GM19025 (cell line): ENCODE measurements at regions not wholly inside any gene's neighbourhood (a gene's known extent, or its start where the extent isn't known, plus 50 kb on each side); places are given as distances from the start of the nearest gene placed in this dataset.
"Not testable (repeated sequence)": the region's sequence is repeated elsewhere in the genome, so short reads cannot be mapped to it uniquely, and the experiment has no call there.

Source experiments
- ATAC-seq: cut with Tn5 transposase; IDR thresholded peaks from one replicate; pipeline ENCODE4 v1.9.1; 2021; ENCODE audit warnings: mild to moderate bottlenecking, low read depth, moderate library complexity; ENCODE audit not compliant: unreplicated experiment

- ATAC-seq = no peak
Observed at GRCh38 chr3:18086078-18086477, 339.1 kb downstream of the SATB1 start.

- ATAC-seq = no peak
Observed at GRCh38 chr3:18085429-18085828, 339.7 kb downstream of the SATB1 start.

- ATAC-seq = not testable (repeated sequence)
Observed at GRCh38 chr3:18083273-18083590, 340.8 kb upstream of the TBC1D5 start.

GRCh38 chr3:18082551-18083272 is 340.3 kb upstream of the TBC1D5 start:
- ATAC-seq = no peak

- ATAC-seq = no peak
Observed at GRCh38 chr3:18080198-18080689, 337.8 kb upstream of the TBC1D5 start.

GRCh38 chr3:18079739-18080138 is 337.3 kb upstream of the TBC1D5 start:
- no peak for ATAC-seq

GRCh38 chr3:18079062-18079461 is 336.6 kb upstream of the TBC1D5 start:
- ATAC-seq = no peak

GRCh38 chr3:18077128-18077840 is 334.9 kb upstream of the TBC1D5 start:
- no peak for ATAC-seq

GRCh38 chr3:18076301-18076700 is 333.9 kb upstream of the TBC1D5 start:
- no peak for ATAC-seq

GRCh38 chr3:18075799-18076198 is 333.4 kb upstream of the TBC1D5 start:
- no peak for ATAC-seq

- ATAC-seq = no peak
Observed at GRCh38 chr3:18071833-18072232, 329.4 kb upstream of the TBC1D5 start.

- no peak for ATAC-seq
Observed at GRCh38 chr3:18070944-18071343, 328.5 kb upstream of the TBC1D5 start.

- ATAC-seq = no peak
Observed at GRCh38 chr3:18070231-18070630, 327.8 kb upstream of the TBC1D5 start.

GRCh38 chr3:18069568-18069967 is 327.1 kb upstream of the TBC1D5 start:
- no peak for ATAC-seq

GRCh38 chr3:18066899-18067582 is 324.6 kb upstream of the TBC1D5 start:
- ATAC-seq = no peak

- ATAC-seq = no peak
Observed at GRCh38 chr3:18064586-18064985, 322.2 kb upstream of the TBC1D5 start.

GRCh38 chr3:18062657-18063025 is 320.2 kb upstream of the TBC1D5 start:
- ATAC-seq = no peak

- no peak for ATAC-seq
Observed at GRCh38 chr3:18061737-18062656, 319.6 kb upstream of the TBC1D5 start.

- no peak for ATAC-seq
Observed at GRCh38 chr3:18058666-18059065, 316.2 kb upstream of the TBC1D5 start.

GRCh38 chr3:18057471-18058091 is 315.1 kb upstream of the TBC1D5 start:
- no peak for ATAC-seq
